DOHH2 (cell line): ENCODE measurements at regions not wholly inside any gene's neighbourhood (a gene's known extent, or its start where the extent isn't known, plus 50 kb on each side); places are given as distances from the start of the nearest gene placed in this dataset.

Experiments
- H3F3A ChIP-seq: fragments of 200-600 bp; sonication (generic), shearing (Covaris generic); 2 replicates; pipeline ENCODE4 v1.6.0; 2016; ENCODE audit warnings: antibody characterized with exemption, mild to moderate bottlenecking; ENCODE audit not compliant: control insufficient read depth, insufficient read depth
- H3K27ac ChIP-seq: fragments of 200-600 bp; sonication (generic); 2 replicates; pipeline ENCODE4 v1.5.1; 2014; ENCODE audit warnings: low read depth, mild to moderate bottlenecking, low read length, moderate library complexity
- H3K27me3 ChIP-seq: fragments of 200-600 bp; sonication (generic); 2 replicates; pipeline ENCODE4 v1.6.1; 2014; ENCODE audit warnings: mild to moderate bottlenecking, low read length, mixed read lengths; ENCODE audit not compliant: control insufficient read depth
- H3K36me3 ChIP-seq: fragments of 200-600 bp; sonication (generic); 2 replicates; pipeline ENCODE4 v1.6.1; 2014; ENCODE audit warnings: mild to moderate bottlenecking, low read length, moderate library complexity, mixed read lengths; ENCODE audit not compliant: control insufficient read depth
- H3K4me1 ChIP-seq: fragments of 200-600 bp; sonication (generic); 2 replicates; pipeline ENCODE4 v1.6.1; 2014; ENCODE audit warnings: mild to moderate bottlenecking, low read length, mixed read lengths; ENCODE audit not compliant: control insufficient read depth
- H3K4me2 ChIP-seq: fragments of 200-600 bp; sonication (generic); 2 replicates; pipeline ENCODE4 v1.6.0; 2014; ENCODE audit warnings: mild to moderate bottlenecking, low read length, moderate library complexity
- H3K4me3 ChIP-seq: fragments of 200-600 bp; sonication (generic); 2 replicates; pipeline ENCODE4 v1.5.1; 2014; ENCODE audit warnings: mild to moderate bottlenecking, low read length, mixed read lengths
- H3K79me2 ChIP-seq: fragments of 200-600 bp; sonication (generic); 2 replicates; pipeline ENCODE4 v1.6.1; 2014; ENCODE audit warnings: mild to moderate bottlenecking, low read length, mixed read lengths; ENCODE audit not compliant: control insufficient read depth
- H3K9me2 ChIP-seq: fragments of 200-600 bp; sonication (generic); replicated peaks from 2 replicates; pipeline ENCODE4 v1.6.1; 2014; ENCODE audit warnings: mild to moderate bottlenecking, low read length, mixed read lengths; ENCODE audit not compliant: control insufficient read depth
- H3K9me3 ChIP-seq: fragments of 200-600 bp; sonication (generic); 2 replicates; pipeline ENCODE4 v1.6.1; 2014; ENCODE audit warnings: antibody characterized with exemption, low read length, mixed read lengths; ENCODE audit not compliant: control insufficient read depth, insufficient read depth
- H4K20me1 ChIP-seq: fragments of 200-600 bp; sonication (generic); 2 replicates; pipeline ENCODE4 v1.6.0; 2014; ENCODE audit warnings: low read depth, mild to moderate bottlenecking, antibody characterized with exemption, low read length, moderate library complexity; ENCODE audit not compliant: control insufficient read depth, insufficient read depth
- CTCF ChIP-seq: fragments of 200-600 bp; sonication (generic); IDR thresholded peaks from one replicate; pipeline ENCODE4 v1.5.1; 2014; ENCODE audit warnings: antibody characterized with exemption, mild to moderate bottlenecking, low read depth, low read length; ENCODE audit not compliant: poor library complexity, severe bottlenecking
- EZH2phosphoT487 ChIP-seq: fragments of 200-600 bp; sonication (generic); IDR thresholded peaks from 2 replicates; pipeline ENCODE4 v1.6.1; 2017; ENCODE audit warnings: borderline replicate concordance, mild to moderate bottlenecking, antibody characterized with exemption, low read length, moderate library complexity, mixed read lengths

GRCh38 chr1:59045137-59045536, 251.8 kb upstream of the FGGY start:
- no peaks in the 10 kb centered on the region for H3K79me2 ChIP-seq
- H3K36me3 ChIP-seq = no peaks in the 10 kb centered on the region
- TF ChIP-seq CTCF (no peak), EZH2phosphoT487 (no peak)
- no peaks in the 10 kb centered on the region for H3K9me3 ChIP-seq
- H3K4me2 ChIP-seq = no peak overlapping the region
- H3K4me1 ChIP-seq = no peaks in the 10 kb centered on the region
- no peak overlapping the region for H3K4me3 ChIP-seq
- no peaks in the 10 kb centered on the region for H3K9me2 ChIP-seq
- no peak overlapping the region for H3K27ac ChIP-seq
- no peaks in the 10 kb centered on the region for H4K20me1 ChIP-seq
- H3F3A ChIP-seq = no peaks in the 10 kb centered on the region
- H3K27me3 ChIP-seq = no peaks in the 10 kb centered on the region; the same call in 1 of the 2 replicates

- no peaks in the 10 kb centered on the region for H3K9me2 ChIP-seq
- H3K4me3 ChIP-seq = no peak overlapping the region
- no peak overlapping the region for H3K4me2 ChIP-seq
- no peaks in the 10 kb centered on the region for H3K36me3 ChIP-seq
- no peaks in the 10 kb centered on the region for H3K79me2 ChIP-seq
- H3K27me3 ChIP-seq = no peaks in the 10 kb centered on the region; the same call in 1 of the 2 replicates
- H3F3A ChIP-seq = no peaks in the 10 kb centered on the region
- H3K9me3 ChIP-seq = no peaks in the 10 kb centered on the region
- TF ChIP-seq CTCF (no peak), EZH2phosphoT487 (no peak)
- H3K27ac ChIP-seq = no peak overlapping the region
- H4K20me1 ChIP-seq = no peaks in the 10 kb centered on the region
- no peaks in the 10 kb centered on the region for H3K4me1 ChIP-seq
Measured at GRCh38 chr1:59045636-59046035, 251.3 kb upstream of the FGGY start.

- no peak overlapping the region for H3K27ac ChIP-seq
Measured at GRCh38 chr1:59046134-59046533, 250.8 kb upstream of the FGGY start.

More at GRCh38 chr1:59046134-59046533, 250.8 kb upstream of the FGGY start:
- no peak overlapping the region for H3K4me2 ChIP-seq
- no peaks in the 10 kb centered on the region for H3F3A ChIP-seq
- no peaks in the 10 kb centered on the region for H3K4me1 ChIP-seq
- H3K27me3 ChIP-seq = no peaks in the 10 kb centered on the region; the same call in 1 of the 2 replicates
- no peak overlapping the region for H3K4me3 ChIP-seq
- no peaks in the 10 kb centered on the region for H3K9me2 ChIP-seq
- no peaks in the 10 kb centered on the region for H3K9me3 ChIP-seq
- no peaks in the 10 kb centered on the region for H3K79me2 ChIP-seq
- H3K36me3 ChIP-seq = no peaks in the 10 kb centered on the region
- TF ChIP-seq CTCF = no peak
- no peak for TF ChIP-seq EZH2phosphoT487
- no peaks in the 10 kb centered on the region for H4K20me1 ChIP-seq
